ENCODE measurements at regions not wholly inside any gene's neighbourhood (a gene's known extent, or its start where the extent isn't known, plus 50 kb on each side); places are given as distances from the start of the nearest gene placed in this dataset.
"Not testable (repeated sequence)": the region's sequence is repeated elsewhere in the genome, so short reads cannot be mapped to it uniquely, and the experiment has no call there.

DNA sequence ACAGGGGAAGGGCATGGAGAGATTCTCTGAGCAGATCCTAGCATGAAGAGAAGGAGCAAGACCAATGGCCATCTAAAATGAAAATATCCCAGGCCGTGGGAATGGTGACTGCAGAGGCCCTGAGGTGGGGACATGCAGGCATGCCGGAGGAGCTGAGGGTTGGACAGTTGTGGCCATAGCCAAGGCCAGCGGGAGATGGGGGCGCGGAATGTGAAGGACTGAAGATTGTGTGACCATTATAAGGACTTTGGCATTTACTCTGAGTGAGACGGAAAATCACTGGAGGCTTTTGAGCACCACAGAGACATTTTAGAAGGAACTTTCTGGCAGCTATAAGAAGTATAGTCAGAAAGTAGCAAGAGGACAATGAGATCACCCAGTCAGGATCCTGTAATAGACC lies 341.1 kb downstream of the SFMBT2 start:
- no peak for DNase-seq

DNA sequence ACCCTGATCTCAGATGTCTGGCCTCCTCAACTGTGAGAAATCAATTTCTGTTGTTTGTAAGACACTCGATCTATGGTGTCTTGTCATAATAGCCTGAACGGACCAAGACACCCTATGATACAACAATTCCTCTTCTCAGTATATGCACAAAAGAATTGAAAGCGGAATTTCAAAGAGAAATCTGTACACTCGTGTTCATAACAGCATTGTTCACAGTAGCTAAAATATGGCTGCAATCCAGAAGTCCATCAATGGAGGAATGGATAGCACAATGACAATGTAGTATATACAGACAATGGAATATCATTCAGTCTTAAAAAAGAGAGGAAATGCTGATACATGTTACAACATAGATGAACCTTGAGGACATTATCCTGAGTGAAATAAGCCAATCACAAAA lies 354.6 kb downstream of the SFMBT2 start:
- DNase-seq, result no peak

DNA sequence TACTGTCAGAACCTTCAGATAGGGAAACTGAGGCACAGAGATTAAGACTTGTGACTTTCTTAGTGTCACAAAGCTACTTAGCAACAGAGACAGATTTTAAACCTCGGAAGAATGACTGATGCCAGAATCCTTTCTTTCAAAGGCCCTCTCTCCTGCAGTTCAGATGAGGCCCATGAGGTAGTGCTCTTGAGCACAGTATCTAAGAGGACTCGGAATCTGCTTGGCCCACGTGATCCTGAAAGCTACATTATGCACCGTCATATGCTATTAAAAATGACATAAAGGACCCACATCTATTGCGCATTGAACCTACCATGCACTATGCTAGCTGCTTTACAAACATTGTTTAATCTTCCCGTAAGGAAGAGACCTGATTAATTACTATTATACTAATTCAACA lies 355.9 kb downstream of the SFMBT2 start:
- DNase-seq, result no peak

DNA sequence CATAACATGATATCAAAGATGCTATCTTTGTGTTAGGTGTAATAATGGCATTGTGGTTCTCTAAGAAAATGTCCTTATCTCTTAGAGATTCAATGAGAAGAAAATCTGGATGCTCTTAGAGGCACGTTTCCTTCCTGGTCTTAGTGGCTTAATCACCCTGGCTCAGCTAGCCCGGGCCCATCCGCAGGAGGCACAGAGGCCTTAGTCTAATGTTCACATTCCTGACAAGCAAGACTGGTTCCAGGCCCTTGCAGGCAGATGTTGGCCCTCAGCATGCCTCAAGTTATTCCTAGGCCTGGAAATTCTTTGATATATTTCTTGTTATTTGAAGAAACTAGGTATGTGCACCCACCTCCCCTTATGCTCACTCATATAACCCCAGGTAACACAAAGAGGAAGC lies 357.6 kb downstream of the SFMBT2 start:
- no peak for DNase-seq

DNA sequence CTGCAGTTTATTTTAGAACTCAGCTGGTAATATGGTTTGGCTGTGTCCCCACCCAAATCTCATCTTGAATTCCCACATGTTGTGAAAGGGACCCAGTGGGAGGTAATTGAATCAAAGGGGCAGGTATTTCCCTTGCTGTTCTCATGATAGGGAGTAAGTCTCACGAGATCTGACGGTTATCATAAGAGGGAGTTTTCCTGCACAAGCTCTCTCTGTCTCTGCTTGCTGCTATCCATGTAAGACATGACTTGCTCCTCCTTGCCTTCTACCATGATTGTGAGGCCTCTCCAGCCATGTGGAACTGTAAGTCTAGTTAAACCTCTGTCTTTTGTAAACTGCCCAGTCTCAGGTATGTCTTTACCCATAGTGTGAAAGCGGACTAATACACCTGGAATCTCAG lies 360.8 kb downstream of the SFMBT2 start:
- not testable (repeated sequence) for DNase-seq

DNA sequence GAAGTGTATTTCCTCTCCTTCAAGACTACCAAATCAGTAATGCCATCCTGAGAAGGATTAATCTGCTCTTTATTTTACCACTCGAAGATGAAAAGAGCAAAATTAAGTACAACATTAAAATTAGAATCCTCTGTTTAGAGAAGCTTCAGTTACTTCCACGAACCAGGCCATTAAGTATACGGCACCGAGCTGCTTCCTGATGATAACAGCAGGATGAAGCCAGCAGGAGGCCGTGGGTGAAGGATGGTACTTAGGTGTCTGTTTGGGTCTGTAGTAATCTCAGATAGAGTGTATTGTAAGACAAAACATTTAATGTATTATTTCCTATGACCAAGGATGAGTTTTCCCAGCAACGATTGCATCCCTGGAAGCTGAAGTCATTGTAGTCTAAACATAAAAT lies 362.8 kb downstream of the SFMBT2 start:
- DNase-seq, result no peak

DNA sequence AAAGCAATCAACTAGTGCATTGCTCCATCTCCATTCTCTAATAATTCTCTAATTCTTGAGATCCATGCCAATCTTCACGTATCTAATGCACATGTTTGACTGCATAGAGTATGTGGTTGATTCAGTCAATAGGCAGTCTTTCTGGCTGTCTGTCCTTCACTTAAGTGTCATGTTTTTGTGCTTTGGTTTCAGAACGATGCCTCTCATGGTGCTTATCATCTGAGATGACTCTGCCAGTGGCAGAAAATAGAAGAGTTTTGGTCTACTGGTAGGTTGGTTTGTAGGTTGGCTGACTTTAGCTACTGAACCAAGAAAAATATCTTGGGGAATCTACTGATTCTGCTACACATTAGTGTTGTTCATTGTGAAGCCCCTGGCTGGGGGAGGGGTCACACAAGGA lies 364.2 kb downstream of the SFMBT2 start:
- DNase-seq, result no peak

DNA sequence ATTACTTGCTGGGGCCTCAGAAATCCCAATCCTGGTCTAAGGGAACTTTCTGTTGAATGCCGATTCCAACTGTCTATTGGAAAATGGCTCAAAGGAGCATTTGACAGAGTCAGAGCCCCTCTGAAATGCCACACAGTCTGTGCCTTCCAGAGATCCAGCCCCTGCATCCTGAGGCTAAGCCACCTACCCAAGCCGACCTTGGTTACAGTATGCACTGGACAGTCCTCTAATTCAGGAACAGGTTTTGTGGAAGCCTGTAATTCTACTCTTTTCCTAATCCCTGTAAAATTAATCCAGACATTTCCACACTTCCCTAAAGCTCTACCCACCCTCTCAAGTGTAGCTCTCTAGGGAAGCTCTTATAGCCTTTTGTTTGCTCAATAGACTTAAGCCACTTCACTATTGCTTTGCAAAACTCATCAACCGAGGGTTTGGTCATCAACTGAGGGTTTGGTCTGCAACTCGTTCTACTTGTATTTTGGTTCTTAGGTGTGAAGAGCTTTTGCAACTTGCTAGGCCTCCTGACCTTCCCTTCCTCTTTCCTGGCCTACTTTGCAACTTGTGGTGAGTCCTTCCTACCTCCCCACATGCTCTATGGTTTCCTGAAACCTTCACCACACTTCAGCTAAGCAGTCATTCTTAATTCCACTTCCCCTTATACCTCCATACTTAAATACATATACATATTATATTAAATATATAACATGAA lies 364.8 kb downstream of the SFMBT2 start:
- DNase-seq, result no peak

DNA sequence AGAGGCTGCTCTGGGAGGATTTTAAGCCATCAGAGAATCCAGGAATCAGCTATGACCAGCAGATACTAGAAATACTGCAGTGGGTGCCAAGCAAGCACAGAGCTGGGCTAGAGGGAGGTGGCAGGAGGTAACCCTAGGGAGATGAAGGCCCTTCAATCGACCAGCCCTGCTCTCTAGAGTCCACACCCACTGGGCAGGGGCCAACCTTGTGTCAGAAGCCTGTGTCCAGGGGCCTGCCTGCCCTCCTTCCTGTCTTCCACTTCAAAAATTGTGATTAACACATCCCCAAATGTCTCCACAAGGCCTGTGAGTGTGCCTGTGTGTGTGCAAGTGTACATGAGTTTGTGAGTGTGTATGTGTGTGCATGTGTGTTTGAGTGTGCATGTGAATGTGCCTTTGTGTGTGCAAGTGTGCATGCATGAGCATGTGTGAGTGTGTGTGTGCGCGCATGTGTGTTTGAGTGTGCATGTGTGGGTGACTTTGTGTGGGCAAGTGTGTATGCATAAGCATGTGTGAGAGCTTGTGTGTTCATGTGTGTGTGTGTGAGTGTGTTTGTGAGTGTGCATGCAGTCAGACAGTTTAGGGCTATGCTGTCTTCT lies 367.7 kb downstream of the SFMBT2 start:
- no peak for DNase-seq

DNA sequence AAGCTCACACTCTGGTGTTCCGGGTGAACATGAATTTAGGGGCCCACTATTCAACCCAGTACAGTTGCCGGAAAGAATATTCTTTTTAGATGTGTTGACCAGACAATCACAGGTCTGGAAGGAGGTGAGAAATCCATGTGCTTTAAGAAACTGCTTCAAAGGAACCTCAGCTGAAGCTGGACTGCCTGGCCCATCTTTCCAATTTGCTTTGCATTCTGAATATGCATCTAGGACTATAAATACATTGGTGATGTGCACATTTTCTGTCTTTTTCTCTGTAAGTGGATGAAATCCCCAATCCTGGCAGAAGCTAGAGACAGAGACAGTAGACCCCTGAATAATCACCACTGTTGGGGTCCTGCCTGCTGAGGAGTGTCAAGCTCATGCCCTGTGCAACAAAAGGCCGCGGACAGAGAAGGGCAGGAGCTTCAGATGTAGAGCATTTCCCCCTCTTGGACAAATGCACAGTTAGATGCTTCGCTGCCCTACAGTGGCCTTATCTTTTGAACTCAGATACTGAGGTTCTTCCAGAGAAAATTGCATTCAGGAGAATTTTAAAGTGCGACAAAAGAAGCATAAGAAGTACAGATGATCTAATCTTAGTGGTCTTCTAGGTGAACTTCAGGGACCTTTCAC lies 368.3 kb downstream of the SFMBT2 start:
- DNase-seq, result no peak

DNA sequence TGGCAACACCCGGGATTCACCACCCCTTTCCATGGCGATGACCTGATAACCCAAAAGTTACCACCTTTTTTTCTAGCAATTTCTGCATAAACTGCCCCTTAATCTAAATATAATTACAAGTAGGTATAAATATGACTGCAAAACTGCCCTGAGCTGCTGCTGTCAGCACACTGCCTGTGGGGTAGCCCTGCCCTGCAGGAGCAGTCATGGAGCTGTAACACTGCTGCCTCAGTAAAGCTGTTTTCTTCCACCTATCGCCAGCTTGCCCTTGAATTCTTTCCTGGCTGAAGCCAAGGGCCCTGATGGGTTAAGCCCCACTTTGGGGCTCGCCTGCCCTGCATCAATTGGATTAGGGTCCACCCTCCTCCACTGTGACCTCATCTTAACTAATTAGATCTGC lies 368.8 kb downstream of the SFMBT2 start:
- DNase-seq, result no peak

DNA sequence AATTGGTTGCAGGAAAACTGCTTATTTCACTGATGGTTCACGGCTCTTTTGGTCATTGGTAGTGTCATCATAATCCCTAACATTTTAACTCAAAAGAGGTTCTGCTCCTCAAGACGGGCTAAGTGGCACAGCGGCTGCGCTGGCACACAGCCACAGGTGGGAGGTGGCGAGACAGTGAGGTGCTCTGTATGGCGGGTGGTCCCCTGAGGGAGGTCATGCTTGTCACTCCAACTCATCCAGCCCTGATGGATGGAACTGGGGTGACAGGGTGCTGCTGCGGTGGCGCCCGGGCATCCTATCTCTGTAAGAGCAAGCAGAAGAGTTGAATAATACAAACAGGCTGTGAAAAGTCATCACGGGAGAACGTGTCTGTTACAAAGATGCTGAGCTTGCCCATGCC lies 370.2 kb downstream of the SFMBT2 start:
- no peak for DNase-seq

DNA sequence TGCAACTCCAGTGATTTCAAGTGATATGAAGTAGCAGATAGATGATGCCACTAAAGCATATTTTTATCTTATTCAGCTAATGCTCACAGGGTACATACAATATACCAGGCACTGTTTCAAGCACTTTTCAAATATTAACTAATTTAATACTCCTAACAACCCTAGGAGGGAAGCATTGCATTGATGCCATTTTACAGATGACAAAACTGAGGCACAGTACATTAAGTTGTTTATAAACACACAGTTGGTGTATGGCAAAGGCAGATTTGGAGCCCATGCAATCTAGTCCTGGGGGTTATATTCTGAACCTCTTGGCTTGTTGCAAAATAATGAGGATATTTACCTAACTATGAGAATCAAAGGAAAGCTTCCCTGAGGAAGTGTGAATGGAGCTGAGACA lies 371.0 kb downstream of the SFMBT2 start:
- no peak for DNase-seq

DNA sequence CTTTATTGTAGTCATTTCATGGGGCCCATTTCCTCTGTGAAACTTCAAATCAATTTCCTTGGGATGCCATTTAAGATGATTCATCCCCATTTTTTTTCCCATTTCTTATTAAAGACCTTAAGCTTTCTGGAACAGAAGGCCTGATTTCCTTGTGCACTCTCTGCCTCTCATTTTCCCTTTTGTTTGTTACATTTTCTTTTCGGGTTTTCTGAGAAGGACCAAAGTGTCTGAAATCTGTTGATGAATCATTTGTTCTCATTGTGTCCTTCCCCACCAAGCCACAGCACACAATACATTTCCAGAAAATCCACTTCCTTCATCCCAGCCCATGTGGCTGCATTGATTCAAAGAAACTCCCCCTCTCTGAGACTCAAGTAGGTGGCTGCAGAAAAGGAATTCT lies 372.4 kb downstream of the SFMBT2 start:
- no peak for DNase-seq

DNA sequence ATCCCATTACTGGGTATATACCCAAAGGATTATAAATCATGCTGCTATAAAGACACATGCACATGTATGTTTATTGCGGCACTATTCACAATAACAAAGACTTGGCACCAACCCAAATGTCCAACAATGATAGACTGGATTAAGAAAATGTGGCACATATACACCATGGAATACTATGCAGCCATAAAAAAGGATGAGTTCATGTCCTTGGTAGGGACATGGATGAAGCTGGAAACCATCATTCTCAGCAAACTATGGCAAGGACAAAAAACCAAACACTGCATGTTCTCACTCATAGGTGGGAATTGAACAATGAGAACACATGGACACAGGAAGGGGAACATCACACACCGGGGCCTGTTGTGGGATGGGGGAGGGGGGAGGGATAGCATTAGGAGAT lies 373.4 kb downstream of the SFMBT2 start:
- not testable (repeated sequence) for DNase-seq

DNA sequence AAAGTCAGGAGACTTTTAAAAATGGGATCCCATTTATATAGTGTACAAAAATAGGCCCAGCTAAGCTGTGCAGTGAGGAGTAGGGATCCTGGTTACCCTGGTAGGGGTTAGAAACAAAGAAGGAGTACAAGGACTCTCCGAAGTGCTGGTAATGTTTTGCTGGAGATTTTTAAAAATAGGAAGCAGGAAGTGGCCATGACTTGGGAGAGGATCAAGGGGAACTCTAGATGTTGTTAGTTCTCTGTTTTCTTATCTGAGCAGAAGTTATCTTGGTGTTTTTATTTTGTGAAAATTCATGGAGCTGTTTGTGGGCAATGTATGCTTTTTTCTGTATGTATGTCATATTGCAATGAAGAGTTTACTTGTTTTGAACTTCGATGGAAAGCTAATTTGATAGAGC lies 373.9 kb downstream of the SFMBT2 start:
- no peak for DNase-seq

DNA sequence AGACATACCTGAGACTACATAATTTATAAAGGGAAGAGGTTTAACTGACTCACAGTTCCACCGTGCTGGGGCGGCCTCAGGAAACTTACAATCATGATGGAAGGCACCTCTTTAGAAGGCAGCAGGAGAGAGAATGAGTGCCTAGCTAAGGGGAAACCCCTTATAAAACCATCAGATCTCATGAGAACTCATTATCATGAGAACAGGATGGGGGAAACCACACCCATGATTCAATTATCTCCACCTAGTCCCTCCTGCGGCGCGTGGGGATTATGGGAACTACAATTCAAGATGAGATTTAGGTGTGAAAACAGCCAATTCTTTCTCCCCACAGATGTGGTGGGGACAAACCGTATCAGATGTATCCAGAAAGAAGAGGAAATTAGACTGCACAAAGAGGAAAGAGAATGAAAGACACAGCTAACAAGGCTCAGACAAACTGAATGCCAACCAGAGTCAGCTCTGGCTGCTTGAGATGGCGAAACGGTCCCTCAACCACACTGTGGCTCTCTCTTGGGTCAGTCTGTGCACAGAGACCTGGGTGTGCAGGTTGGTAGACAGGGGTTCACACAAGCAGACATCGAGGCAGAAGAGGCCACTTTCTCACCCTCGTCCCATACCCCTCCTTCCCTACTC lies 375.6 kb downstream of the SFMBT2 start:
- DNase-seq, result no peak

DNA sequence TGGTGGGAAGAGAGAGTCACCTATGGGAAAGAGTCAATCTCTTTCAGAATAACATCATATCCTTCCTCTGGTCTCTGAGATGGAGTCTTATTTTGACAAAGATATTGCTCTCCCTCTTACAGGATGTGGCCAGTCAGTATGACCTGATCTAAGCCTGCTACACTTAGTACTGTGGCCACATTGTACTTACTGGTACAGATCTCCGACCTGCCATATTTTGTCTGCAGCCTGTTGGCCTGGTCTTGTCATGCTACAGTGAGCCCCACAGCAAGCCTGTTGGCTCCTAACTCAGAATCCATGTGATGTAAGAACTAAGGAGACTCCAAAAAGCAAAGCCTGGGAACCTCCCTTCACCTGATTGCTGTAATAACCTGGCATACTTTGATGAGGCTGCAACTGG lies 377.8 kb downstream of the SFMBT2 start:
- DNase-seq, result no peak

DNA sequence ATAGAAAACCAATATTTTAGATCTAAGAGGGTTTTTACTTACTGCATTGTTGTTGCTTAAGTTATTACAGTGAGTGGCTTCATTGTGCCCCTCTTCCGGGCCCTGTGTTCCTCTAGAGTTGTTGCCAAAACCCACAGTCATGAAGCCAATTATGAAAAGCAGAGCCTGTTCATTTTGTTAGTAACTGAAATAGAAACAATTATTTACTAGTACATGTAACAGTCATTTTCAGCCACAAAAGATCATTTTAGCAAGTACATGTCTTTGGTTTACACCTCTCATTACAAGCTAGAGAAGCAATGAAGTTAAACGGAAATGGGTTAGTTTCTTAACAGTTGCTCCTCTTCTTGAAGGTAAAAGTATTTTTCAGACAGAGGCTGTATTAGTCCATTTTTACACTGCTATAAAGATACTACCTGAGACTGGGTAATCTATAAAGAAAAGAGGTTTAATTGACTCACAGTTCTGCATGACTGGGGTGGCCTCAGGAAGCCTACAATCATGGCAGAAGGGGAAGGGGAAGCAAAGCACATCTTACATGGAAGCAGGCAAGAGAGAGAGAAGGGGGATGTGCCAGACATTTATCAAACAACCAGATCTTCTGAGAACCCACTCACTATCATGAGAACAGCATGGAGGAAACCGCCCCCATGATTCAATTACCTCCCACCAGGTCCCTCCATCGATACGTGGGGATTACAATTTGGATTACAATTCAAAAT lies 380.5 kb downstream of the SFMBT2 start:
- no peak for DNase-seq

DNA sequence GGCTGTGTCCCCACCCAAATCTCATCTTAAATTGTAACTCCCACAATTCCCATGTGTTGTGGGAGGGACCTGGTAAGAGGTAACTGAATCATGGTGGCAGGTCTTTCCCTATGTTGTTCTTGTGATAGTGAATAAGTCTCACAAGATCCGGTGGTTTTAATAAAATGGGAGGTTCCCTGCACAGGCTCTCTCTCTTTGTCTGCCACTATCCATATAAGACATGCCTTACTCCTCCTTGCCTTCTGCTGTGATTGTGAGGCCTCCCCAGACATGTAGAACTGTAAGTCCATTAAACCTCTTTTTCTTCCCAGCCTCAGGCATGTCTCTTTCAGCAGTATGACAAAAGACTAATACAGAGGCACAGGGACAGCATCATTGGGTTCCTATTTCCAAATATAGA lies 381.2 kb downstream of the SFMBT2 start:
- DNase-seq, result no peak

DNA sequence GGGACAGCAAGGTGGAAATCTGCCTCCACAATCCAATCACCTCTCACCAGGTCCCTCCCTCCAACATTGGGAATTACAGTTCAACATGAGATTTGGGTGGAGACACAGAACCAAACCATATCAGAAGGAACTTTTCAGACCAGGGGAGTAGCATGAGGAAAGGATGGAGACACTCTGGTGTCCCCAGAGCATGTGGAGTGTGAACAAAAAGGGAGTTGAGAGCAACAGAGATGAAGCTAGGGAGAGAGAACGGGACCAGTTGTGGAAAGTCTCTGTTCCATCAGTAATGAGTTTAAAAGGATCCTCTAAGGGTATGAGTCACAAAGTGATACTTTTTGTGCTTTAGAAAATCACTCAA lies 382.0 kb downstream of the SFMBT2 start:
- DNase-seq, result no peak

Measured in muscle of arm (tissue), 1 donor.